Right lobe of liver (tissue), 4 donors: ENCODE measurements at regions not wholly inside any gene's neighbourhood (a gene's known extent, or its start where the extent isn't known, plus 50 kb on each side); places are given as distances from the start of the nearest gene placed in this dataset.

Source experiments
- POLR2A ChIP-seq: fragments of 450-650 bp; IDR thresholded peaks from one replicate; pipeline ENCODE4 v1.6.1; 2017; ENCODE audit warnings: antibody characterized with exemption, mild to moderate bottlenecking
- TF ChIP-seq, protein P1 (sequence below), 4 donors: fragments of 200-600 bp in 3 of 4; fragments of 450-650 bp in 1 of 4; IDR thresholded peaks; one replicate each; pipeline versions ENCODE4 v1.5.1 to v1.8.0; 2016 to 2022; ENCODE audit warnings: antibody characterized with exemption in 4 of 4, mild to moderate bottlenecking in 2 of 4
- donor health status: DM: no; HTN: no; CAD: no.
- donor health status: DM: no; HTN: no; CAD: no.
- donor health status: DM: no; HTN: yes; CAD: no.

DNA sequence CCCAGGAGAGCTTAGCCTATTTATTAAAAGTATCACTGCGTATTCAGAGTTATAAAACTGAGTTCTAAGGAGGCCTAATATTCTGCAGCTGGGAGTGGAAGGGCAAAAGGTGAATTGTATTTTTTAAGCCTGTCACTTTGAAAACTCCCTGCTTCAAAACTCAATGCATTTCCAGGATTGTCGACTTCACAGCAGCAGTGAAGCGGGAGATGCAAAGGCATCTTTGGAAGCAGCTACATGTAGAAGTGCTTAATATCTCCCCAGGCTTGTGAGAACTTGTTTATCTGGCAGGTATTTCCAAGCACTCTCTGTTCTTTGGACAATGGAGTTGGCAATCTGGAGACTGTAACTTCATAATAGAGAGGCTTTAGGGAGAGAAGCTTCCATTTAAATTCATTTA is 717.5 kb upstream of the SLIT2 start:
- TF ChIP-seq, protein P1, sequence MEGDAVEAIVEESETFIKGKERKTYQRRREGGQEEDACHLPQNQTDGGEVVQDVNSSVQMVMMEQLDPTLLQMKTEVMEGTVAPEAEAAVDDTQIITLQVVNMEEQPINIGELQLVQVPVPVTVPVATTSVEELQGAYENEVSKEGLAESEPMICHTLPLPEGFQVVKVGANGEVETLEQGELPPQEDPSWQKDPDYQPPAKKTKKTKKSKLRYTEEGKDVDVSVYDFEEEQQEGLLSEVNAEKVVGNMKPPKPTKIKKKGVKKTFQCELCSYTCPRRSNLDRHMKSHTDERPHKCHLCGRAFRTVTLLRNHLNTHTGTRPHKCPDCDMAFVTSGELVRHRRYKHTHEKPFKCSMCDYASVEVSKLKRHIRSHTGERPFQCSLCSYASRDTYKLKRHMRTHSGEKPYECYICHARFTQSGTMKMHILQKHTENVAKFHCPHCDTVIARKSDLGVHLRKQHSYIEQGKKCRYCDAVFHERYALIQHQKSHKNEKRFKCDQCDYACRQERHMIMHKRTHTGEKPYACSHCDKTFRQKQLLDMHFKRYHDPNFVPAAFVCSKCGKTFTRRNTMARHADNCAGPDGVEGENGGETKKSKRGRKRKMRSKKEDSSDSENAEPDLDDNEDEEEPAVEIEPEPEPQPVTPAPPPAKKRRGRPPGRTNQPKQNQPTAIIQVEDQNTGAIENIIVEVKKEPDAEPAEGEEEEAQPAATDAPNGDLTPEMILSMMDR (IDR thresholded peaks at IDR 0.05) = no peak
- no peak for TF ChIP-seq POLR2A
